Activated naive CD8-positive, alpha-beta T cell treated with anti-CD3 and anti-CD28 coated beads, Interleukin-2, amount 50 U/mL, for 24 hours (primary cell): ENCODE measurements at regions not wholly inside any gene's neighbourhood (a gene's known extent, or its start where the extent isn't known, plus 50 kb on each side); places are given as distances from the start of the nearest gene placed in this dataset.
"Not testable (repeated sequence)": the region's sequence is repeated elsewhere in the genome, so short reads cannot be mapped to it uniquely, and the experiment has no call there.

Experiments used
- ATAC-seq: fragments of 150-1000 bp; cut with Tn5 transposase; one replicate; pipeline ENCODE4 v1.10.0; 2021
- DNase-seq: peaks from one replicate; pipeline ENCODE4 v3.0.0; 2021
- H3K27ac Mint-ChIP-seq: one replicate; pipeline ENCODE4 v1.8.0; 2021; ENCODE audit warnings: mild to moderate bottlenecking, mixed read lengths
- H3K27me3 Mint-ChIP-seq: one replicate; pipeline ENCODE4 v1.8.0; 2021; ENCODE audit warnings: mixed read lengths
- H3K36me3 Mint-ChIP-seq: one replicate; pipeline ENCODE4 v1.8.0; 2021; ENCODE audit warnings: low read depth, mixed read lengths
- H3K4me1 Mint-ChIP-seq: one replicate; pipeline ENCODE4 v1.8.0; 2021; ENCODE audit warnings: mixed read lengths
- H3K4me3 Mint-ChIP-seq: one replicate; pipeline ENCODE4 v1.8.0; 2021; ENCODE audit warnings: mild to moderate bottlenecking, moderate library complexity, mixed read lengths
- H3K9me3 Mint-ChIP-seq: one replicate; pipeline ENCODE4 v1.8.0; 2021; ENCODE audit warnings: mixed read lengths

GRCh38 chr11:95415837-95416304 lies 184.9 kb upstream of the SESN3 start:
- H3K4me3 Mint-ChIP-seq = no peak overlapping the region
- peaks cover 3% of the 10 kb centered on the region for H3K9me3 Mint-ChIP-seq
- H3K4me1 Mint-ChIP-seq = peaks cover 1% of the 10 kb centered on the region
- no peaks in the 10 kb centered on the region for H3K36me3 Mint-ChIP-seq
- ATAC-seq = no peak
- H3K27me3 Mint-ChIP-seq = no peaks in the 10 kb centered on the region
- no peak overlapping the region for H3K27ac Mint-ChIP-seq
- no peak for DNase-seq

- ATAC-seq = no peak
- peaks cover 3% of the 10 kb centered on the region for H3K9me3 Mint-ChIP-seq
- H3K27me3 Mint-ChIP-seq = no peaks in the 10 kb centered on the region
- no peak for DNase-seq
- H3K4me1 Mint-ChIP-seq = peaks cover 4% of the 10 kb centered on the region
- no peak overlapping the region for H3K4me3 Mint-ChIP-seq
- H3K27ac Mint-ChIP-seq = no peak overlapping the region
- no peaks in the 10 kb centered on the region for H3K36me3 Mint-ChIP-seq
These were observed 183.2 kb upstream of the SESN3 start for GRCh38 chr11:95414217-95414616.

GRCh38 chr11:95413761-95414160 lies 182.8 kb upstream of the SESN3 start:
- no peak overlapping the region for H3K4me3 Mint-ChIP-seq
- peaks cover 3% of the 10 kb centered on the region for H3K9me3 Mint-ChIP-seq
- no peak overlapping the region for H3K27ac Mint-ChIP-seq
- H3K27me3 Mint-ChIP-seq = no peaks in the 10 kb centered on the region
- peaks cover 4% of the 10 kb centered on the region for H3K4me1 Mint-ChIP-seq
- no peaks in the 10 kb centered on the region for H3K36me3 Mint-ChIP-seq
- DNase-seq = no peak
- no peak for ATAC-seq

GRCh38 chr11:95413021-95413420 lies 182.0 kb upstream of the SESN3 start:
- H3K9me3 Mint-ChIP-seq = peaks cover 3% of the 10 kb centered on the region
- no peak overlapping the region for H3K4me3 Mint-ChIP-seq
- H3K36me3 Mint-ChIP-seq = no peaks in the 10 kb centered on the region
- DNase-seq (no peak), ATAC-seq (no peak)
- no peak overlapping the region for H3K27ac Mint-ChIP-seq
- peaks cover 4% of the 10 kb centered on the region for H3K4me1 Mint-ChIP-seq
- no peaks in the 10 kb centered on the region for H3K27me3 Mint-ChIP-seq

- Mint-ChIP-seq H3K4me1 (peaks cover 4% of the 10 kb centered on the region), H3K27me3 (no peaks in the 10 kb centered on the region), H3K27ac (no peak overlapping the region), H3K36me3 (no peaks in the 10 kb centered on the region), H3K9me3 (peaks cover 3% of the 10 kb centered on the region), H3K4me3 (no peak overlapping the region)
- ATAC-seq = no peak
- no peak for DNase-seq
These were observed 181.1 kb upstream of the SESN3 start for GRCh38 chr11:95412074-95412473.

GRCh38 chr11:95410707-95411106 lies 179.7 kb upstream of the SESN3 start:
- not testable (repeated sequence) for H3K4me3 Mint-ChIP-seq

GRCh38 chr11:95406271-95406670 lies 175.3 kb upstream of the SESN3 start:
- H3K36me3 Mint-ChIP-seq = peaks cover 2% of the 10 kb centered on the region
- H3K9me3 Mint-ChIP-seq = no peaks in the 10 kb centered on the region
- no peak overlapping the region for H3K27ac Mint-ChIP-seq
- ATAC-seq (no peak), DNase-seq (no peak)
- H3K4me1 Mint-ChIP-seq = peaks cover 4% of the 10 kb centered on the region
- H3K4me3 Mint-ChIP-seq = no peak overlapping the region
- H3K27me3 Mint-ChIP-seq = no peaks in the 10 kb centered on the region

More at GRCh38 chr11:95410707-95411106, 179.7 kb upstream of the SESN3 start:
- H3K27ac Mint-ChIP-seq, DNase-seq, H3K27me3 Mint-ChIP-seq, H3K4me1 Mint-ChIP-seq, ATAC-seq, H3K9me3 Mint-ChIP-seq, H3K36me3 Mint-ChIP-seq: not testable (repeated sequence)

- ATAC-seq = no peak
- no peaks in the 10 kb centered on the region for H3K4me1 Mint-ChIP-seq
- H3K36me3 Mint-ChIP-seq = peaks cover 2% of the 10 kb centered on the region
These were observed 173.4 kb upstream of the SESN3 start for GRCh38 chr11:95404370-95404769.

GRCh38 chr11:95398437-95399112 lies 167.6 kb upstream of the SESN3 start:
- Mint-ChIP-seq H3K9me3 (peaks cover 17% of the 10 kb centered on the region), H3K27me3 (no peaks in the 10 kb centered on the region), H3K36me3 (peaks cover 2% of the 10 kb centered on the region), H3K4me1 (no peaks in the 10 kb centered on the region), H3K4me3 (no peak overlapping the region), H3K27ac (no peak overlapping the region)
- ATAC-seq (no peak), DNase-seq (no peak)

More at GRCh38 chr11:95404370-95404769, 173.4 kb upstream of the SESN3 start:
- no peak overlapping the region for H3K4me3 Mint-ChIP-seq
- DNase-seq = no peak
- no peak overlapping the region for H3K27ac Mint-ChIP-seq
- no peaks in the 10 kb centered on the region for H3K9me3 Mint-ChIP-seq
- H3K27me3 Mint-ChIP-seq = no peaks in the 10 kb centered on the region

- no peaks in the 10 kb centered on the region for H3K4me1 Mint-ChIP-seq
- ATAC-seq (no peak), DNase-seq (no peak)
- no peak overlapping the region for H3K4me3 Mint-ChIP-seq
- no peak overlapping the region for H3K27ac Mint-ChIP-seq
- H3K36me3 Mint-ChIP-seq = peaks cover 2% of the 10 kb centered on the region
- no peaks in the 10 kb centered on the region for H3K27me3 Mint-ChIP-seq
- peaks cover 17% of the 10 kb centered on the region for H3K9me3 Mint-ChIP-seq
These were observed 161.6 kb upstream of the SESN3 start for GRCh38 chr11:95392644-95393043.

- no peaks in the 10 kb centered on the region for H3K9me3 Mint-ChIP-seq
- no peak overlapping the region for H3K27ac Mint-ChIP-seq
- H3K27me3 Mint-ChIP-seq = no peaks in the 10 kb centered on the region
- H3K4me3 Mint-ChIP-seq = no peak overlapping the region
- ATAC-seq (no peak), DNase-seq (no peak)
- H3K36me3 Mint-ChIP-seq = no peaks in the 10 kb centered on the region
- H3K4me1 Mint-ChIP-seq = no peaks in the 10 kb centered on the region
These were observed 158.4 kb upstream of the SESN3 start for GRCh38 chr11:95389427-95389826.

- ATAC-seq (no peak), DNase-seq (no peak)
- no peaks in the 10 kb centered on the region for H3K4me1 Mint-ChIP-seq
- no peaks in the 10 kb centered on the region for H3K27me3 Mint-ChIP-seq
- H3K36me3 Mint-ChIP-seq = no peaks in the 10 kb centered on the region
- no peak overlapping the region for H3K4me3 Mint-ChIP-seq
- H3K27ac Mint-ChIP-seq = no peak overlapping the region
- H3K9me3 Mint-ChIP-seq = no peaks in the 10 kb centered on the region
These were observed 157.1 kb upstream of the SESN3 start for GRCh38 chr11:95388086-95388485.

- Mint-ChIP-seq H3K9me3 (no peaks in the 10 kb centered on the region), H3K27me3 (no peaks in the 10 kb centered on the region), H3K36me3 (no peaks in the 10 kb centered on the region), H3K4me1 (no peaks in the 10 kb centered on the region), H3K4me3 (no peak overlapping the region), H3K27ac (no peak overlapping the region)
- ATAC-seq = no peak
- no peak for DNase-seq
These were observed 156.3 kb upstream of the SESN3 start for GRCh38 chr11:95387325-95387724.

GRCh38 chr11:95385577-95385976 lies 154.6 kb upstream of the SESN3 start:
- Mint-ChIP-seq H3K4me1 (no peaks in the 10 kb centered on the region), H3K36me3 (peaks cover 2% of the 10 kb centered on the region), H3K4me3 (no peak overlapping the region), H3K9me3 (no peaks in the 10 kb centered on the region), H3K27me3 (no peaks in the 10 kb centered on the region), H3K27ac (no peak overlapping the region)
- no peak for DNase-seq
- no peak for ATAC-seq

GRCh38 chr11:95379479-95379878 lies 148.5 kb upstream of the SESN3 start:
- DNase-seq (no peak), ATAC-seq (no peak)
- Mint-ChIP-seq H3K27me3 (peaks cover 3% of the 10 kb centered on the region), H3K36me3 (peaks cover 2% of the 10 kb centered on the region), H3K9me3 (no peaks in the 10 kb centered on the region), H3K27ac (no peak overlapping the region), H3K4me3 (no peak overlapping the region), H3K4me1 (no peaks in the 10 kb centered on the region)

- no peak overlapping the region for H3K4me3 Mint-ChIP-seq
- peaks cover 2% of the 10 kb centered on the region for H3K36me3 Mint-ChIP-seq
- H3K27ac Mint-ChIP-seq = no peak overlapping the region
- H3K4me1 Mint-ChIP-seq = no peaks in the 10 kb centered on the region
- DNase-seq (no peak), ATAC-seq (no peak)
- no peaks in the 10 kb centered on the region for H3K9me3 Mint-ChIP-seq
- peaks cover 3% of the 10 kb centered on the region for H3K27me3 Mint-ChIP-seq
These were observed 147.8 kb upstream of the SESN3 start for GRCh38 chr11:95378789-95379188.
